Lung (tissue), 11 donors: ENCODE measurements at regions not wholly inside any gene's neighbourhood (a gene's known extent, or its start where the extent isn't known, plus 50 kb on each side); places are given as distances from the start of the nearest gene placed in this dataset.

Experiments
- ATAC-seq: fragments of 200-7000 bp; cut with Tn5 transposase; one replicate; pipeline ENCODE4 v1.9.1; 2020; ENCODE audit warnings: moderate number of reproducible peaks; ENCODE audit not compliant: insufficient read depth, low FRiP score
- DNase-seq, 3 donors: peaks; one replicate each; pipeline ENCODE4 v3.0.0-alpha.2; 2013 to 2017
- H3K27ac ChIP-seq, 2 donors: one replicate each; pipeline ENCODE4 v1.5.1; 2013; ENCODE audit warnings: mild to moderate bottlenecking in 2 of 2, moderate library complexity in 2 of 2, control low read depth in 1 of 2, inconsistent platforms in 1 of 2, low read depth in 1 of 2, low read length in 1 of 2
- H3K27me3 ChIP-seq, 3 donors: one replicate each; pipeline ENCODE4 v1.5.1; 2013; ENCODE audit warnings: low read length in 2 of 3; ENCODE audit not compliant: control insufficient read depth in 3 of 3, insufficient read depth in 3 of 3
- H3K36me3 ChIP-seq, 4 donors: one replicate each; pipeline ENCODE4 v1.5.1; 2013; ENCODE audit warnings: low read length in 4 of 4, mild to moderate bottlenecking in 1 of 4, moderate library complexity in 1 of 4; ENCODE audit not compliant: control insufficient read depth in 4 of 4, insufficient read depth in 4 of 4
- H3K4me1 ChIP-seq, 5 donors: one replicate each; pipeline ENCODE4 v1.5.1; 2013; ENCODE audit warnings: low read length in 5 of 5, mild to moderate bottlenecking in 2 of 5, moderate library complexity in 1 of 5; ENCODE audit not compliant: control insufficient read depth in 5 of 5, insufficient read depth in 5 of 5
- H3K4me3 ChIP-seq: one replicate; pipeline ENCODE4 v1.5.1; 2013; ENCODE audit warnings: mild to moderate bottlenecking, control low read depth, moderate library complexity
- H3K9ac ChIP-seq, 2 donors: one replicate each; pipeline ENCODE4 v1.5.1; 2013; ENCODE audit warnings: low read length in 2 of 2, control low read depth in 1 of 2; ENCODE audit not compliant: insufficient read depth in 1 of 2
- H3K9me3 ChIP-seq, 4 donors: one replicate each; pipeline ENCODE4 v1.5.1; 2013; ENCODE audit warnings: low read length in 3 of 4, mild to moderate bottlenecking in 1 of 4, moderate library complexity in 1 of 4; ENCODE audit not compliant: control insufficient read depth in 4 of 4, insufficient read depth in 3 of 4
- WGBS, 2 donors: extraction: QIAGEN DNeasy Blood & Tissue Kit; methylation state at CpG; one replicate each; pipeline ENCODE4 v1.1.7; 2013; 5-methylcytosine and 5-hydroxymethylcytosine counted together
- TF ChIP-seq, protein P1 (sequence below): IDR thresholded peaks from 2 replicates; pipeline ENCODE4 v1.5.1; 2012; ENCODE audit warnings: mild to moderate bottlenecking; ENCODE audit errors: control extremely low read depth, extremely low read depth
- donor health status: control.
- donor health status: control.
- donor health status: Bipolar disorder and iron deficiency.
- donor health status: healthy.
- donor health status: DM: yes; HTN: yes; CAD: no.

DNA sequence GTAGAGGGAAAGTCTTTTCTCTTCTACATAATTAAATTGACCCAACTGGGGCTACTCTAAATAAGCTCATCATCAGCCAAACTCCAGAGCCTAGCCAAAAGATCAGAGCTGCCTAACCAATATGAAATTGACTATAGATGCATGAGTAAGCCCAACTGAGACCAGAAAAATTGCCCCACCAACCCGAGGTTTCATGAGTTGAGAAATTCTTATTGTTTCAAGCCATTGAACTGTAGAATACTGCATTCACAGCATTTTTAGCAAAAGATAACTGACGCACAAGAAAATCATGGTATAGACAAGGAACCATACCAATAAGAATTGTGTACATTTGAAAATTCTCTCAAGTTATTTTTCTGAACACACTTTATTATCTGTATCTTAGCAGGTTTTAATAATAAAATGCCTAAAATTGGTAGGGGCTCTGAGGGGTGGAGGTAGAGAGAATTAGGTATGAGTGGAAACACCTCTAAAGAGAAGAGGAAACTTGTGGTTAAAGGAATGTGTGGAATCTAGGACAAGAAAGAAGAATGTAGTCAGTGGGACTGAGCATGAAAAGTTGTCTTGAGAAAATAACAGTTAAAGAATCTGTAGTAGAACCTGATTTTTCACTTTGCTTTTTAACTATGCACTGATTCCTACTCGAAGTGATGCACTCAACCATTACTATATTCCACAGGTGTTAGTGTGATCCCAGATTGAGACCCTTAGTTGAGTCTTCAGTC, 200.9 kb upstream of the PPP1R2C start:
- Histone ChIP-seq H3K27ac (no peak overlapping the region), H3K27me3 (peaks cover 0 to 7% (median 2%) of the 10 kb centered on the region in 3 donors), H3K4me3 (no peak overlapping the region), H3K9ac (no peak overlapping the region), H3K9me3 (no peaks in the 10 kb centered on the region), H3K36me3 (no peaks in the 10 kb centered on the region), H3K4me1 (no peaks in the 10 kb centered on the region)
- WGBS, 2 donors, result 71 to 74% methylated on average over 3 of the region's 3 CpGs
- ATAC-seq (no peak), DNase-seq (no peak)
- TF ChIP-seq, protein P1, sequence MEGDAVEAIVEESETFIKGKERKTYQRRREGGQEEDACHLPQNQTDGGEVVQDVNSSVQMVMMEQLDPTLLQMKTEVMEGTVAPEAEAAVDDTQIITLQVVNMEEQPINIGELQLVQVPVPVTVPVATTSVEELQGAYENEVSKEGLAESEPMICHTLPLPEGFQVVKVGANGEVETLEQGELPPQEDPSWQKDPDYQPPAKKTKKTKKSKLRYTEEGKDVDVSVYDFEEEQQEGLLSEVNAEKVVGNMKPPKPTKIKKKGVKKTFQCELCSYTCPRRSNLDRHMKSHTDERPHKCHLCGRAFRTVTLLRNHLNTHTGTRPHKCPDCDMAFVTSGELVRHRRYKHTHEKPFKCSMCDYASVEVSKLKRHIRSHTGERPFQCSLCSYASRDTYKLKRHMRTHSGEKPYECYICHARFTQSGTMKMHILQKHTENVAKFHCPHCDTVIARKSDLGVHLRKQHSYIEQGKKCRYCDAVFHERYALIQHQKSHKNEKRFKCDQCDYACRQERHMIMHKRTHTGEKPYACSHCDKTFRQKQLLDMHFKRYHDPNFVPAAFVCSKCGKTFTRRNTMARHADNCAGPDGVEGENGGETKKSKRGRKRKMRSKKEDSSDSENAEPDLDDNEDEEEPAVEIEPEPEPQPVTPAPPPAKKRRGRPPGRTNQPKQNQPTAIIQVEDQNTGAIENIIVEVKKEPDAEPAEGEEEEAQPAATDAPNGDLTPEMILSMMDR, result no peak

- Histone ChIP-seq H3K4me3 (no peak overlapping the region), H3K27ac (no peak overlapping the region), H3K4me1 (no peaks in the 10 kb centered on the region), H3K9me3 (no peaks in the 10 kb centered on the region), H3K9ac (no peak overlapping the region), H3K36me3 (no peaks in the 10 kb centered on the region), H3K27me3 (peaks cover 4 to 14% (median 4%) of the 10 kb centered on the region in 3 donors)
- ATAC-seq (no peak), DNase-seq (no peak)
- 66 to 100% methylated on average over 1 of the region's 1 CpG for WGBS, 2 donors
- TF ChIP-seq, protein P1, result no peak
Measured at GRCh38 chrX:42988700-42989099, 210.7 kb upstream of the PPP1R2C start.

DNA sequence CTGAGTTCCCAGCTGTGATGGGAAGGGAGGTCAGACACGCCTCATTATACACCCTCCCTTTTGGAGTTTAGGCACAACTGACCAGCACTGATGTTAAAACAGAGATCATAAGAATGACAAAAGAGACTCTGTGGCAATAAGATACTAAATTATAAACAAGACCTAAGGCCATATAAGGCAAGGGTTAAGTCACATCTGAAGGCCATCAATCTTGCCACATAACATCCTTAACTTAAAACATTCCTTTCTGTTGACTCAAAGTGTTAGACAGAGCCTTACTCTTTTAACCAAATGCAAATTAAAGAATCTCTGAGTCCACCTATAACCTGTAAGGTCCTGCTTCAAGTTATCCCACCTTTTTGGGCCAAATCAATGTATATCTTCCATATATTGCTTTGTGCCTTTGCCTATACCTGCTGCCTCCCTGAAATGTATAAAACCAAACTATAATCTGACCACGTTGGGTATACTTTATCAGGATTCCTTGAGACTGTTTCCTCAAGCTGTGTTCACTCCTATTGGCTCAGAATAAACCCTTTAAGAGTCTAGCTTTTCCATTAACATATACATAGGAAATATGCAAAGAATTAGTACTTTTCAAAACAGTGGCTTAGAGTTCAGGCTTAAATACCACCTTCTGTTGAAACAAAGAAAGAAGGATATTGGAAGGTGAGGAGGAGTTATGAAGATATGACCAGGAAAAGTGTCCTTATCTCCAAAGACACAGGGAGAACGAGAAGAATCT, 214.4 kb upstream of the PPP1R2C start:
- ATAC-seq (no peak), DNase-seq (no peak)
- H3K27ac ChIP-seq, result no peak overlapping the region

More for the DNA sequence above, 214.4 kb upstream of the PPP1R2C start:
- Histone ChIP-seq H3K9ac (no peak overlapping the region), H3K9me3 (no peaks in the 10 kb centered on the region), H3K27me3 (peaks cover 0 to 7% (median 4%) of the 10 kb centered on the region in 3 donors), H3K4me3 (no peak overlapping the region), H3K36me3 (no peaks in the 10 kb centered on the region), H3K4me1 (no peaks in the 10 kb centered on the region)
- WGBS, 2 donors, result 49 to 67% methylated on average over 3 of the region's 3 CpGs
- TF ChIP-seq, protein P1, result no peak
